GM21619 (cell line): ENCODE measurements at regions not wholly inside any gene's neighbourhood (a gene's known extent, or its start where the extent isn't known, plus 50 kb on each side); places are given as distances from the start of the nearest gene placed in this dataset.

ENCODE experiments used
- ATAC-seq: cut with Tn5 transposase; IDR thresholded peaks from one replicate; pipeline ENCODE4 v1.9.1; 2021; ENCODE audit not compliant: unreplicated experiment

DNA sequence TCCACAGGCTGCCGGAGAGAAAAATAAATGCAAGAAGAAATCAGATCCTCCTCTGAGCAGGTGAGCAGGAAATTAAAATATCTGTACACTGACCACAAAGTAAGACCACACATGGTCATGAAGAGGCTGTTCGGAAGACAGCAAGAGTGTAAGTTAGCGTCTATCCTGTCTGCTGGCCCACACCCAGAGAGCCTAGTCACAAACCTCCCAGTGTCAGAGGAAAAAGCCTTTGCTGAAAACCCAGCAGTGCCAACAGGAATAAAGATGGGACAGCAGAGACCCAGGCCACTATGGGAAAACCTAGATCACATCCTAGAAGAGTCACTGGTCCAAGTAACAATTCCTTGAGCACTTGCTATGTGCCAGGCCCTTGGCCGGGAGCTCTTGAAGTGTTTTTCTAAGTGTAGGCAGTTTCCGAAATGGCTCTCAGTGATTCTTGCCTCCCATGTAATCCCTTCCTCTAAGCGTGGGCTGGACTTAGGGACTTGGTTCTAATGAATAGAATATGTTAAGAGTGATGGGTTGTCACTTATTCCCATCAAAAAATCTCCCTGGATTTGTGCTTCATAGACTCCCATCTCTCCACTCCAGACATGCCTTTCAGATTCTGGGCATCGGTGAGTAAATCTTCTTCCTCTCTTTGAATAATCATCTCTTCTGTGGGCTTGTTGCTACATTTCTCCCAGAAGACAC, 110.9 kb upstream of the PKDCC start:
- no peak for ATAC-seq

DNA sequence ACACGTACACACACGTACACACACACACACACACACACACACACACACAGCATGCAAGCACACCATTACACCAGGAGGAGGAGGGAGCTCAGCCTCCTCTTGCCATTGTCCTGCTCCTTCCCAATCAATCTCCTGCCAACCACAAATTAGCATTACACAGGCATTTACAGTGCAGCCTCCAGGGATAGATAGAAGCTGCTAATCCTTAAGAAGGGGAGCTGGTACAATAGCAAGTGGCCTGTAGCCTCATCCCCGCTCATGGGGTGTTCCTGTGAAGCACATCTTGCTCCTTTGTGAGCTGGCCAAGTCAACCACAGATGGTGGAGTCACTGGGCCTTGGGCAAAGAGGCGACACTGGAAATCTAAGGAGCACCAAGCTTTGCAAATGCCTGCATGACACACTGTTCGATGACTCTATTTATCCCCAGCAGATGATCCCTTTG, 110.3 kb upstream of the PKDCC start:
- ATAC-seq = no peak

DNA sequence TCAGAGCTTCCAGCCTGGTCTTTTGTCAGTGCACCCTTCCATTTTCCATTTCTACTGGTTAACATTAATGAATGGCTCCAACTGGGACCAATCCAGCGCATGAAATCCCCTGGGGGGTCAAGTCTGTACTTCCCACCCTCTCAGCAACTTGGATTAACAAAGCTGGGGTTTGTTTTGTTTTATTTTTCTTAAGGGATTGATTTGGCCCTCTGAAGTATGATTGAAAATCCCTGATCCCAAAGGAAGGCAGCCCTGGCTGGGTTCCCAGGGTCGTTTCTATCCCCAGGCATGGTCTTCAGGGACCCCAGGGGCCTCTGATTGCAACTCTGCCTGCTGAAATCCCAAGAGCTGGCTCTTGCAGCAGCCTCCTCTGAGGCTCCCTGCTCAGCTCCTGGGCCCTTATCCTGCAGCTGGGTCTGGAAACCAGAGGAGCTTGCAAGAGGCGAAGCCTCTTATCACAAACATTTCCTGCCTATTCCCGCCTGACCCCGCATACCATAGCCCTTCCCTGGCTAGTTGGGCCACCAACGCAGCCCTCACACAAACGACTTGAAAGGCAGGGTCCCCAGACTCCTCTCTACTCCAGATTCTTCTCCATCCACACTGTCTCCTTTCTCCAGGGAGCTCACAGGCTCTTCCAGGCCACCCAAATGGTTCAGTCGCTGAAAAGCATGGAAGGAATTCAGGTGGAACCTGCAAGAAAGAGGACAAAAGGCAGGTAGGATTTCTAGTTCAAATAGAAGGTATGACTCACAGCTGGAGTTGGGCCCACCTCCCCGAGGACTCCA, 109.7 kb upstream of the PKDCC start:
- ATAC-seq = no peak

DNA sequence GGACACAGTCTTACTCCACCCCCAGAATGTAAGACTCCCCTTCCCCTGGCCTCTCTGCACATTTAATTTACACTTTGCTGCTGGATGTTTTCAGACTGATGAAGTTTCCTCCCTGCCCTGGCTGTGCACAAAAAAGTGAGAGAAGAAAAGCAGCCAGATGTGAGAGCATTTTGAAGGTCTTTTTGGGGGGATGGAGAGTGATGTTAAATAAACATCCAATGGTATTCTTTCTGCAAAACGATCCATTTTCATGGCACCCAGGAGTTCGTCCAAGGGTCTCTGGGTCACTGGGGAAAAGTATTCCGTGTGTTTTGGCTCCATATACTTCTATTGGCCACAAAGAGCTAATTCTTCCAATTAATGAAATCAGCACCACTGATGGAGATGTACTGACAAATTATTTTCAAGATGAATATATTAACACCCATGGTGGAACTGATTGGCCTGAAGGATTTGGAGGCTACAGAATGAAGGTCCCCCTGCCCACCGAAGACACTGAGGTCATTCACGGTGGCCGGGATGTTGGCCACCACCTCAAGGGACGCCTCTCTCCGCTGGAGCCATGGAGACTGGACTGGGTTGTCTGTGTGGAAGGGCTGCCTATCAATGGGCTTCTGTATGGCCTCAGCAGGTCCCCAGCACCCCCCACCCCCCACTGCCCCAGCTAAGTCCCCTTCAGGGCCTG, 107.6 kb upstream of the PKDCC start:
- no peak for ATAC-seq

DNA sequence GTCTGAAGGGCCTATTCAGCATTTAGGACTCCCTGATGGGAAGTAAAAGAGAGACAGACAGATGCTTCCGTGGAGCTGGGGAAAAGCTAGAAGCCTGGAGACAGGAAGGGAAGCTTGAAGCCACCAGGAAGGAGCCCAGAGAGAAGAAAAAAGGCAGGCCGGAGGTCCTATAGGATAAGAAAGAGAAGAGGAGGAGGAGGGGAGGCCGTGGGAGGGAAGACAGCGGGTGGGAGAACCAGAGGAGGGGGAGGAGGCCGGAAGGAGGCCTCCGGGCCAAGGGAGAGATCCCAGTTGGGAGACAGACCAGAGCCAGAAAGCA, 107.1 kb upstream of the PKDCC start:
- ATAC-seq = no peak

DNA sequence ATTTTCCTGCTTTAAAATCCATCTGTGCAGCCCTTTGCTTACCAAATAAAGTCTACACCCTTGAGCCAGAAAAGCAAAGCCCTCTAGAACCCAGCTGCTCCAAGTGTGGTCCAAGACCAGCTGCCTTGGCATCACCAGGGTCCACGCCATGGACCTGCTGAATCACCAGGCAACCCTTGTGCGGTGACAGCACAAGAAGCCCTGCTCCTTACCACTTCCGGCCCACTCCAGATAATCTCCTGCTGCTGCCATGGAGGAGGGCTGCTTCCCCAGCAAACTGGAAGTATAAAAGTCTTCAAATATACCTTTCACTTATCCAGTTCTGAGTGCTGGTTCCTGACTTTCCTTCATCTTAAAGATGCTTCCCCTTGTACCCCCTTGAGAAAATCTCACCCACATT, 106.0 kb upstream of the PKDCC start:
- no peak for ATAC-seq

DNA sequence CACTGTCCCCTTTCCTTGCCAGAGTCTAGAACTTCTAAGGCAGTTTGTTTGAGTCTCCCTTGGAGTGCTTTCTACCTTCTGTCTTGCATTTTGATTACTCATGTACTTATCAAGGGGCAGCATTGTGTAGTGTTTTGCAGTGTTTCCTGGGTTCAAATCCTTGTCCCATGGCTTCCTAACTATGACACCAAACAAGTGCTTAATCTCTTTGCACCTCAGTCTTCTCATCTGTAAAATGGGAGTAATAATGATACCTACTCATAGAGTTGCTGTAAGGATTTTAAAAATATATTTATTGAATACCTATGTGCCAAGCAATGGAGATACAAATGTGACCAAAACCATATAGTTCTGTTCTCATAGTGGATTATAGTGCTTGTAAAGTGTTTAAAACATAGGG, 105.5 kb upstream of the PKDCC start:
- no peak for ATAC-seq

DNA sequence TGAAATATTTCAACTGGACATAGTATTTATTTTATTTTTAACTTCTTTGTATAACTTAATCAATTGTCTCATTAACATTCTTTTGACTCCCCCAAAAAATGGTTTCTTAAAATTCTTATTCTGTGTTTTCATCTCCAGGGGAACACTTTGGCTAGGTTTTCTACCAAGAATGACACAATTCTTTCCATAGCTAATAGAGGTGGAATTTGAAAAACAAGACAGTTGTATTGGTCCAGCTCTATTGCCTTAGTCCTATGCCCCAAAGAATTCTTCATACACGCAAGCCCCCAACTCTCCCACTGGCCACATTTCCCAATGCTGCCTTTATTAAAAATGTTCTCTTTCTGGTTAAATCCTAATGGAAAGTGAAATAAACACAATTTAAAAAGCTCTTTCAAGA, 104.7 kb upstream of the PKDCC start:
- ATAC-seq = no peak

DNA sequence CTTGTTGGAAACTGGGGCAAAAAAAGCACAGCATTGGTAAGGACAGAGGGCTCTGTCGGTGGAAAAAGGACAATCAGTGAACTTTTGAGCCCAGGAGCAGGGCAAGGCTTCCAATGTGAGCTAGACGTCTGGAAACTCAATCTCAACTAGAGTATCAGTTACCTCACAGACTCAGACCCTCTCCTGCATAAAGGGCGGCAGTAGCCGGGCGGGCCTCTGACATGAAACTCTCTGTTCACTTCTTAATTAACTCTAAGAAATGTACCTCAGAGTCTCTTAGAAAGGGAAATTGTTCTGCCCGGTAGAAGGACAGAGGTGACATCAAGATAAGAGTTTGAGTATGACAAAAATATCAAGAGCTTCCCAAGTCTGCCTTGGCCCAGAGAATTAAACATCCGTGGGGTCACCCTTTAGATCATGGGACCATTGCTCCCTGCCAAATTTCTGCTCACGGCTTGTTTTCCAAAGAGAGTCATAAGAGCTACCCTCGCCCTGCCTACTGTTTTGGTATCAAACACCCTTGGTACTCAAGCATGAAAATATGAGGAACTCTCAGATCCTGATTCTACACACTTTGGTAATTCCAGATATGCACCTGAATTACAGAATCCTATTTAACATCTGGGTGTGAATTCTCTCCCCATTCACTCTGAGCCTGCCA, 103.5 kb upstream of the PKDCC start:
- ATAC-seq = no peak

DNA sequence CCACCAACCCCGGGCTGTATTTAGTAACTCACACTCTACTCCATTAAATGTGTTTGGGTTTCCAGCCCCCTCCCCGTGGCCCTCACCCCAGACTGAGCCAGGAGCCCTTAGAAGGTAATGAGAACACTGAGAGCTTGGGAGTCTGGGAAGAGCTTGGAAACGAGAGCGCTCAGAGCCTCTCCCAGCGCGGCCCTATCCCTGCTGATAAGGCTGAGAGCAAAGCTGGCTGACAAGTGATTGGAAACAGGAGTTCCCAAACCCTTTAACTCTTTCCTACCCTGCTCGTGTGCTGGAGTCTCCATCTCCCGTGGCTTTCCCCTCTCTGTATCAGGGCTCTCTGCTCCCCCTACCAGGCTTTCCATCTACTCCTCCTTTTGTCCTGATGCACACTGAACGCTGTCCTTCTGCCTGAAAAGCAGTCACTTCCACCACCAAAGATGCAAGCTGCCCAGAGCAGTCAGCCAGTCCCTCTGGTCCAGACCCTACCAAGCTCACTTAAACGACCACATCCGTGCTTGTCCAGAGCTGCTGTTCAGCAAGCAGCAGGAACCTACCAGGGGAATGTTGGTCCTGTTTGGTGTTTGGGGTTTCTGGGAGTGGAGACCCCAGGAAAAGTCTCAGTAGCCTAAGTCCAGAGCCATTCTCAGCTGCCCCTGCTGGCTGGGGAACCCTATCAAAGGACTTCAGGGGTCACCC, 100.0 kb upstream of the PKDCC start:
- no peak for ATAC-seq

DNA sequence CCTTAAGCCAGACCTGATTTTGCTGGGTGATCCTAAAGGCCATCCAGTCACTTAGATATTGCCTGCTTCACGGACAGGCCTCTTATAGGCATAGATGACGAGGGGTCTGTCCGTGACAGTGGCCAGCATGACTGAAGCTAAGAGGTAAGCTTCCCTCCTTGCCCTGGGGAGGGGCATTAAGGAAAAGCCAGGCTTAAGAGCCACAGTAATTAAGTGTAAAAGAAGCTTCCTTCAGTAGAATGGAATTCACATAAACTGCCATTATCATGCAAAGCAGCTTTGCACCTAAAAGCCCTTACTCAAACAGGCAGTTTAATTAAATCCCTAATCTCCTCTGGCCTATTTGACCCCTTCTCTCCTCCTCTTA, 99.4 kb upstream of the PKDCC start:
- ATAC-seq = no peak

DNA sequence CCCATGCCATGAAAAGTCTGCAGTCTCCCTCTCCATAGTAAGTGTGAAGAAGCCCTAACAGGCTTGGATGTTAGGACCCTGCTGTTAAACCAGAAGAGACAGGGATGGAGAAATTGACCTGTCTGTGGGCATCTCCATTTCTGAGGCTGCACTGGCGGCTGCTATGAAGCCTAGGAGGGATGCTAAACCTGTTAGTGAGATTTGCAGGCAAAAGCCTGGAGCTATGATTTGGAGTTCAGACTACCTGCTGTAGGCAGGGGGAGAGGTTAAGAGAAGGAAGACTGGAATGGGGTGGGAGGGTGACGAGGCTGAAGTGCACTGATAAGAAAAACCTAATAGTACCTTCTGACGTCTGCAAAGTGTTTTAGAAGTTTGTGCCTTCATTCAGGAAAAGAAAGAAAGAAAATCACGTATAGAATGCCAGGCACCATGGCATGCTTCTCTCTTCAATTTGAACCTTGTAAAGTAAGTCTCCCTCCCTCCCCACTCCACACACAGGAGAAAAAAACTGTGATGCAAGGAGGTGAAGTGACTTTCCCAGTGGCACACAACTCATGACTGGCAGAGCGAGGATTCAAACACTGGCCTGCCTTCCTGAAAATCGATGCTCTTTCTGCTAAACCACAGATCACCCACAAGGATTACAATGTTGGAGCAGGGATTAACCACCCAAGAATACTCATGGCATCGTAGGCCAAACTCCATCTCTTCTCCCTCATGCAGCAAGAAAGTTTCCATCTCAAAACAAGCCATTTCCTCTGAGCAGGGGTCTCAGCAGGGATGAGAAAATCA, 98.5 kb upstream of the PKDCC start:
- ATAC-seq = no peak

DNA sequence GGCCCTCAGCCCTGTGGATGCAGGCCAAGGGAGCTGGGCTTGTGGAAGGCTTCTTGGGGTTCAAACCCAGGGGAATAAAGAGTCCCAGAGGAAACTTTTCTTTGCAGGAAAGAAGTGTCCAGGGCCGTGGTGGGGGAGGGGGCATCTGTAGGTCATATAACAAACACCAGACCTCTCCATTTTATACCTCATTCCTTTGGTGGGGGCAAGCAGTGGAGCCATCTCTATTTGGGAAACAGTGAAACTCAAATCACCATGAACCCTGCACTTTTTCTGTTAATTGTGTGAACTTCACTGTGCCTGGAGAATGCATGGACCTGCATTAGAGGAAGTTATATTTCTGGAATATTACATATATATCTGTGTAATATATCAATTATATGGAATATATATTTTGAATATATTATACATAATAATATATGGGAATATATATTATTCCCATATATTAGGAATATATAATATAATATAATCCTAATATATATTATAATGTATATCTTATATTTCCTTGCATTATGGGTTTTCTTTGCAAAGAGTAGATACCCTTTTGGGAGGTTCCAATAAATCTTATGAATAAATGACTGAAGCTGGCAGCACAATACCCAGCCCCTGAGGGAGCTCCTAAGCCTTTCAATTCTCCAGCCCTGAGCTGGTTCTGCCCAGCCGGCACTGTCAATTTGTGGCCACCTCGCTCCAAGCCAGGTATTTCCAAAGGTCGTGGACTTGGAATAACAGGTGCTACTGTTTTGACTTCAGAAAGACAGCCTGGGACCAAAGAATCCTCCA, 97.7 kb upstream of the PKDCC start:
- ATAC-seq = no peak

DNA sequence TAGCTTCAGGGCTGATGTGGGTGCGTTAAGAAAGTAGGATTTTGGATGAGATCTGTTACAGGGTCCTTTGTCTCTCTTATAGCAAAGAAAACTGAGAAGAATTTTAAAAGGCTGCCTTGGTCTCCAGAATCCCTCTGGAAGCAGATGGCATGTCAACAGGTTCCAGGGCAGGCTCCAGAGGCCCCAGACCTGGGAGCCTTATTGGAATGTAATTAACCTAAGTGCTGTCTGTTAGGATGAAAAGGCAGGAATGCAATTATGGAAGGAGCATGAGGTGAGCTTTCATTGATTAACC, 97.2 kb upstream of the PKDCC start:
- ATAC-seq = no peak

DNA sequence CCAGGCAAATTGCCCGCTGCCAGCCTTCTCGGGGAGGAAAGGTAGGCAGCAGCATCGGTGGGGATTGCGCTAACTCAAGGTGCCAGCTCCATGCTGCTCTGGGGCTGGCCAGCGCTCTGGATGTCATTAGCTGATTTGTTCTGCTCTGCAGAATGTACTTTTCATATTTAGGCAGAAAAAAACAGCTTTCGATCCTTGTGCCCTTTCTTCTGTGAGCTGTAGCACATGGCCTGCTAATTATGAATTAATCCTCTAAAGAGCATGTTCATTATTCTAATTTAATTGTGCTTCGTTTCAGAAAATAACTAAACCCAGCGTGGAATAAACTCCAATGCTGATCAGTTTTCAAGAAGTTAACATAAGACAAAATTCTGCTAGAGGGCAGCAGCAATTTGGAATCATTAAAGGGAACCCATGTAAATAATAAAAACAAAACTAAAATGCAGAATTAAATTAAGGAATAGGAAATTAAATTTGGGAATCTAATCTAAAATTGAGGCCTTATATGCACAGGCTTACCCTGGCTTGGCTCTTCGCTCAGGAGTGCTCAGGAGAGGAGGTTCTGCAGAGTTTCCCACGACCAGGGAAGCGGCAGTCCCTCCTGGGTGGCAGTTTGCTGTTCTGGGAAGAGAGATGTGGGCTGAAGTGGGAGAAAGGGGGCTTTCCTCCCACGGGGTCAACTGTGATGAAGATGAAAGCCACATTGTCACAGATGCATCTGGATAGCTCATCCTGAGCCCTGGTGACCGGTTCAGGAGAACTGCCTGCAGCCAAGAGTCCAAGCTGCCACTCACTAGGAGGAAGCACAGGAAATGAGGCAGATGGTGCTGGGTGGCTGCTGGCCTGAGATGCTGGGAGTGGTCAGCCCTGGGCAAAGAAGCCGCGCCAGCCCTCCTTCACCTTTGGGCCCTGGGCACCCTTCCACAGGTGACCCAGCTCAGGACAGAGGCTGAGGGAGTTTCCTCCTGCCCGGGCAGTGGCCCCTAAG, 93.2 kb upstream of the PKDCC start:
- ATAC-seq = no peak

DNA sequence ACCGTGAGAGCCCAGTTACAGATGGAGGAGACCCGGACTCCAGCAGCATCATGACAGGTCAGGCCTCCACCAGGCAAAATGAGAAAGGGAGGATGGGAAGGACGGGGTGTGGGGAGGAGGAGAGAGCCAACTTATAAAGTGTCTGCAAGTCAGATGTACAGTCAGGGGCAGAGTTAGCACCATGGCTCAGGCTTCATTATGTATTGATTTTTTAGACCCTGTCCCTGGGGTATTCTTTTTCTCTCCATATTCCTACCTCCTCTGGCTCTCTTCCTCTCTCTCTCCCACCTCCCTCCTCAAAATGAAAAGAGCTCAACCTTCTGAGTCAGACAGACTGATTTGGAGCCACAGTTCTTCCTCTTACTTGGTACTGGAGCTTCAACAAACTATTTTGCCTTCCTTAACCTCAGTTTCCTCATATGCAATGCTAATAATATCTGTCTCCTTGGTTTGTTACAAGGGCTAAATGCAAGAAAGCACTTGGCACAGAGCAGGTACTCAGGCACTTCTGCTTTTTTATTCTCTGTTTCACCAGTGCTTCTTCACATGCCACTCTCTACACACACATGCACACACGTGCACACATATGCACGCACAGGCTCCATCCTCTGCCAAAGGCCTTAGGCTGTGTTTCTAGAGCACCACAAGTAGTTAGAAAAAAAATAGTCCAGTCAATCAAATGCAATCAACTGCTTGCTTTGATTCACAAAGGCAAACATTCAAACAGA, 92.3 kb upstream of the PKDCC start:
- ATAC-seq = peak; percentile 40

DNA sequence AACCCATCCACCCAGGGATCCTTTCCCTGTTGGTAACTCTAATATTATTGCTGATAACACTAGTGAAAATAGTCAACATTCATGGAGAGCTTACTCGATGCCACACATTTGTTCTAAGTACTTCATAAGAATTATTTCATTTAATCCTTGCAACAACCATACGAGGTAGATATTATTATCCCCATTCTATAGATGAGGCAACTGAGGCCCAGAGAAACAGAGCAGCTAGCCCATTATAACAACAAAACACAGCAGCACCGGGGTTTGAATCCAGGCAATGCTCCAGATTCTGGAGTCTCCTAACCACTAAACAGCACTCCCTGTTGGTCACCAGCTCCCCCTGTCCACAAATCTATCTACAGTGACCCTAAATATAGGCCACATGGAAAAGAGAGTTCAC, 90.4 kb upstream of the PKDCC start:
- ATAC-seq = no peak

DNA sequence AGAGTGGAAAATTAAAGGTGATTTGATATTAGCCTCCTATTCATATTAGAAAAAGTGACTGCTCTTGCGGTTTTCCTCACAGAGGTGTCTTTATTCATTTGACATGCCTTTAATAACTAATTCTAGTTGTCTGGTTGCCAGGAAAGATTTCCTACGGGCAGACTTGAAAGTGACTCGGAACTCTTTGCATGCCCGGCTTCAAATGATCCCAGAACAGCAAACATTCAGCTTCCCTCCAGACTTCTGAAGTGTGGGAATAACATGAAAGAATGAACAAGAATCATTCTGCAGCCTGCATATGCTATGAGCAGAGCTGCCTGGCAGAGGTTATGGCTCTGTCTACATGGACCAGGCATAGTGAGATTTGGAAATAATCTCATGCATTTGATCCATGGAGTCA, 89.6 kb upstream of the PKDCC start:
- ATAC-seq = no peak
